GM19023 (cell line): ENCODE measurements at regions not wholly inside any gene's neighbourhood (a gene's known extent, or its start where the extent isn't known, plus 50 kb on each side); places are given as distances from the start of the nearest gene placed in this dataset.
"Not testable (repeated sequence)": the region's sequence is repeated elsewhere in the genome, so short reads cannot be mapped to it uniquely, and the experiment has no call there.

Experiments
- ATAC-seq: cut with Tn5 transposase; IDR thresholded peaks from one replicate; pipeline ENCODE4 v1.9.1; 2021; ENCODE audit warnings: mild to moderate bottlenecking, moderate library complexity; ENCODE audit not compliant: unreplicated experiment

GRCh38 chr20:1811621-1812498 lies 83.3 kb upstream of the SIRPA start:
- no peak for ATAC-seq

DNA sequence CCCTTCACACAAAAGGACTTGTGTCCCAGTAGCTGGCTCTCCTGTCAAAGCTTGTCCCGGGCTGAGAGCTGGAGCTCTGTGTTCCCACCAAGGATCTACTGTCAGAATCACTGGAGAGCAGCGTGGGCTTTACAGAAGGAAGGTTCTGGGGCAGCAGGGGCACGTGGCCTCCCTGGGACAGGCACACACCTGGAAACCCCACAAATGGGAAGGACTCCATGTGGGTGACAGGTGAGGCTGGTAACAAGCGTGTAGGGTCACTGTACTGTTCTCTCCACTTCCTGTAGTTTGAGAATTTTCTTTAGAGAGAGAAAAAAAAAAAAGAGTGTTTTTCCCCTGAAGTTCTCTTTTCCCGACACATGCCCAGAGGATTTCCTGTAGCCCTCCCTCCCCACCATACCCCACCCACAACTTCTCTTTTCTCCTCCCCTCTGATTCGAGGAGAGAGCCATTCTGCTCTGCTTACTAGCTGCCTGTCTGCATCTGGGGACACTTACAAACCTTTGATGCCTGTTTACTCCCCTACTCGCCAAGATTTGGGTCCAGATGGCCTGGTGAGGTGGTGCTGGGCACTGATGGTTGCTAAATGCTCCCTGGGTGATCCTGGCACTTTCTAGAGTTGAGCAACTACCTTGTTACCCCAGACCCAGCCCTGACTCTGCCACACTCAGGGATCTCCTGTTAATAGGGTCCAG lies 84.1 kb upstream of the SIRPA start:
- no peak for ATAC-seq

GRCh38 chr20:1810572-1810925 lies 84.7 kb upstream of the SIRPA start:
- ATAC-seq: no peak

DNA sequence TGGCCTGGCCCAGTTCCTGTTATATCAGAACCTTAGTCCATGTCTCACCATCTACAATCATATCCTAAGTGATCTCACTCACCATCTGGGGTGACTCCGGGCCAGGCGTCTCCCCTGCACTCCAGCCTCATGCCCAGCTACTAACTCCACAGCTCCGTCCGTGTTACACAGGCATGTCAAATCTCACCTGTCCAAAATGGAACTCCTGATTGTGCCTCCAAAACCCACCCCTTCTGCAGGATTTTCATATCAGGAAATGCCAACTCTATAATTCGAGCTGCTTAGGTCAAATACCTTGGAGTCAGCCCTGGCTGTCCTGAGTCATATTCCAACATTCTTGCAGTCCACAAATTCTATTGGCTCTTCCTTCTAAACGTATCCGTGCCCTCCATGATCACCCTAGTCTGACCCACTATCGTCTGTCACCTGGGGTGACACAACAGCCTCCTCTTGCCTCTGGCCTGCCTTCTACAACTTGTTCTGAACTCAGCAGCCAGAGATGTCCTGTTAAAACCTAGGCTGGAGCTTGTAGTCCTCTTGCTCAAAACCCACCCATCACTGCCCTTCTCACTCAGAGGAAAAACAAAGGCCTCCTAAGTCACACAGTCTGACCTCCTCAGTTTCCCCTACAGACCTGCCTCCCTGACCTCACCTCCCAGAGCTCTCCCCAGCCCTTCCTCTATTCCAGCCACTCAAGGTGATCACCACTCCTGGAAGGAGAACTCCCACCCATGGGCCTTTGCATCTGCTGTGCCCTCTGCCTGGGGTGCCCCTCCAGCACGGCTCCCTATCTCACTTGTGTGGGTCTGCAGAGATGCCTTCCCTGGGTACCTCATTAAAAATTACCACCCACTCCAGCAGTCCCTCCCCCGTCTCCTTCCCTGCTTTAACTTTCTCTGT lies 85.3 kb upstream of the SIRPA start:
- no peak for ATAC-seq

DNA sequence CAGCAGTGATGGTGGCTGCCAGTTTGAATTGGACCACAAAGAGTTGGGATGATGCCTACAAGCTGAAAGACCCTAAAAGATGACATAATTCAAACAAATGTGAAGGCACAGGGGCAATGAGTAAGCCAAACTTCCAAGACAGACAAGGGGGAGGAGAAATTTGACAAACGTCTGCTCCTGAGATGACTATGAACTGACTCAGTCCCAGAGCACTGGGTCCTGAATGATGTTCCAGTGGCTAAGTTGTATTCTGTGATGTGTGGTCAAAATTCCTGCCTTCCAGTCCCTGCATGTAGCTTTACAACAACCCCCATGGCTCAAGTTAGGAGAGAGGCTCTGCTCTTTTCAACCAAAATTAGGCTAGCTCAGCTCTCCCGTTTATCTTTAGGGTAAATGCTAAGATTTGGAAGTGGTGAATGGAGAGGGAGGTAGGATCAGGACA lies 86.1 kb upstream of the SIRPA start:
- ATAC-seq: no peak

GRCh38 chr20:1808101-1808500 lies 87.1 kb upstream of the SIRPA start:
- no peak for ATAC-seq

- ATAC-seq: no peak
Observed at GRCh38 chr20:1807394-1807793, 87.8 kb upstream of the SIRPA start.

- no peak for ATAC-seq
Observed at GRCh38 chr20:1806456-1806855, 88.8 kb upstream of the SIRPA start.

DNA sequence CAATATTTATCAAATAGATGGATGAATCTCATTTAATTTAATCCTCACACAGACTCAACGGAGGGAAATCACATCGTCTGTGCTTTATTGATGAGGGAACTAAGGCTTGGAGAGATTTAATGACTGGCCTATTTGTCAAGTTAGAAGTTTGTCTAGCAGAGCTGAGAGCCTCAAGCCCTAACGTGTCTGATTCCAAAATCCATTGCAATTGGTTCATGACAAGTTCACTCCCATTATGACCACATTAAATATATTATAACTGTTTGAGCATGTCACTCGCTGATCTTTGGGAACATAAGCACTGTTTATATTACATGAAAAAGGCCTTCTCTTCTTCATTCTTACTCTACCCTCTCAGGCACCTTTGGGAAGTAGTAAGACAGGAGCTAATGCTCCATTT lies 89.4 kb upstream of the SIRPA start:
- ATAC-seq: no peak

GRCh38 chr20:1805161-1805581 lies 90.0 kb upstream of the SIRPA start:
- ATAC-seq: no peak

DNA sequence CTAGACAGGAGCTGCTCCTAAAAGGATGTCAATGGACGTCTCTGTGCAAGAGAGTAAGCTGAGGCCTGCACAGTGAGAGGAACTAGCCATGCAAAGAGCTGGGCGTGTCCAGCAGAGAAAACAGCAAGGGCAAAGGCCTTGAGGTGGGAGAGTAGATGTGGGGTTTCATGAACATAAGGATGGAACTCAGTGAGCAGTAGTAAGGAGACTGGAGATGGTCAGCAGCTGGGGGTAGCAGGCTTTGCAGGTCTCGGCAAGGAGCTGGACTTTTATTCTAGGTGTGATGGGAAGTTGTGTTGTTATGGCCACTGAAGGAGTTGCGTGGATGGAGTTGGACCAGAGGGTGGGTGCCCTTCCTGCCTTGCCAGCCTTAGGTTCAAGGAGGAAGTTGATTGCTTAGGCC lies 90.7 kb upstream of the SIRPA start:
- ATAC-seq: no peak

DNA sequence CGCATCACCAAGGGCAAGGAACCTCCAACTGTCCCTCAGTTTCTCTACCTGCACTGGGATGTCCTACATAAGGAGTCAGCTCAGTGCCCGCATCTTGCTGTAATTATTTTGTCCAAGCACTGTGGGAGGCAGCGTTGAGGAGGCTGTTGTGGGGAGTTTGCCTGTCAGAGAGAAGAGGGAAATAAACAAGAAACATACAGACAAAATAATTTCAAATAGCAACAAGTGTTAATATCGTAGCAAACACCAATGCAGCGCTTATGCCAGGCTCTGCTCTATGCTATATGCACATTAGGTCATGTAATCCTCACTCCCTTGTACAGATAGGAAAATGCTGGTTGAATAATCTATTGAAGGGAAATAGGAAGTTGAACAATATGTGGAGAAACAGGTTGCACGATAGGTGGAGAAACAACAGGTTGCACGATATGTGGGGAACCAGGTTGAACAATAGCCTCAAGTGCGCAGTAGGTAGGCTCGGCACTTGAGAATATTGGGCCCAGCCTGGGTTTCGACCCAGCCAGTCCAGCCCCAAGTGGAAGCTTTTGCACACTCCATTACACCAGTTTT lies 91.2 kb upstream of the SIRPA start:
- no peak for ATAC-seq

GRCh38 chr20:1803061-1803931 lies 91.9 kb upstream of the SIRPA start:
- ATAC-seq: no peak

- ATAC-seq: no peak
Observed at GRCh38 chr20:1802385-1803060, 92.7 kb upstream of the SIRPA start.

GRCh38 chr20:1801929-1802306 lies 93.3 kb upstream of the SIRPA start:
- ATAC-seq: no peak

- ATAC-seq: no peak
Observed at GRCh38 chr20:1801225-1801928, 93.8 kb upstream of the SIRPA start.

- no peak for ATAC-seq
Observed at GRCh38 chr20:1800777-1801176, 94.4 kb upstream of the SIRPA start.

DNA sequence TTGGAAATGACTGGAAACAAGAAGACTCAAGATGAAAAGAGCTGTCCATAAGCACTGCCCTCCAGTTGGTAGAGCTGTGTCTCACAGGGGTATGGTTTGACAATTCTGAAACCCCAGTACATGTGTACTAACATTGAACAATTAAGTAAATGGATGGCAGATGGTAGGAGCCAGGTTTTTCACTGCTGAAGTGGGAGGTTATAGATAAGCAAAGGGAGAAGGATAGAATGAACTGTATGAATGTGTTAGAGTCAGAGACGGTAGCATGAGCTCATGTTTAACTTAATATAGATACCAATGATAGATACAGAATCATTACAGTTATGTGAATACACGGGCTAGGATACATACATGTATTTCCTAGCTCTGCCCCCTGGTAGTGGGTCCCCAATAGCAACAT lies 95.0 kb upstream of the SIRPA start:
- no peak for ATAC-seq

- not testable (repeated sequence) for ATAC-seq
Observed at GRCh38 chr20:1799746-1800145, 95.5 kb upstream of the SIRPA start.
